Kidney (tissue), 13 donors: ENCODE measurements at regions not wholly inside any gene's neighbourhood (a gene's known extent, or its start where the extent isn't known, plus 50 kb on each side); places are given as distances from the start of the nearest gene placed in this dataset.

Experiments
- DNase-seq, 5 donors: peaks; one replicate each; pipeline ENCODE4 v3.0.0-alpha.2; 2013 to 2020
- FAIRE-seq: peaks from 2 replicates; lab custom pipeline; 2012; peaks lifted over from hg19 to GRCh38; lab: Jason Lieb, UNC
- H3K27ac ChIP-seq, 2 donors: one replicate each; pipeline ENCODE4 v1.7.0; 2013; ENCODE audit warnings: low read depth in 2 of 2, low read length in 2 of 2, inconsistent platforms in 1 of 2
- H3K27me3 ChIP-seq: one replicate; pipeline ENCODE4 v1.7.1; 2013; ENCODE audit warnings: low read length, inconsistent platforms; ENCODE audit not compliant: control insufficient read depth, insufficient read depth
- H3K36me3 ChIP-seq, 3 donors: one replicate each; pipeline versions ENCODE4 v1.7.0 to v1.7.1; 2013; ENCODE audit warnings: low read length in 3 of 3, control low read depth in 1 of 3, inconsistent platforms in 1 of 3; ENCODE audit not compliant: insufficient read depth in 3 of 3, control insufficient read depth in 2 of 3
- H3K4me1 ChIP-seq, 3 donors: one replicate each; pipeline versions ENCODE4 v1.7.0 to v1.7.1; 2013; ENCODE audit warnings: low read length in 3 of 3, inconsistent platforms in 1 of 3, low read depth in 1 of 3; ENCODE audit not compliant: control insufficient read depth in 2 of 3, insufficient read depth in 2 of 3
- H3K4me3 ChIP-seq, 3 donors: one replicate each; pipeline versions ENCODE4 v1.7.0 to v1.8.1; 2013; ENCODE audit warnings: low read length in 3 of 3, control low read depth in 1 of 3, inconsistent platforms in 1 of 3
- H3K9ac ChIP-seq, 3 donors: one replicate each; pipeline versions ENCODE4 v1.7.0 to v1.7.1; 2013; ENCODE audit warnings: low read length in 3 of 3, control low read depth in 1 of 3, inconsistent platforms in 1 of 3
- H3K9me3 ChIP-seq, 3 donors: one replicate each; pipeline versions ENCODE4 v1.7.0 to v1.7.1; 2013; ENCODE audit warnings: low read length in 3 of 3, control low read depth in 1 of 3, inconsistent platforms in 1 of 3; ENCODE audit not compliant: control insufficient read depth in 2 of 3, insufficient read depth in 1 of 3
- intact Hi-C: fragments of 100-400 bp; cut with DNase I; formaldehyde crosslinking; loops from one replicate; pipeline ENCODE4 v1.11.1; 2022
- TF ChIP-seq, protein P1 (sequence below): IDR thresholded peaks from 3 replicates; pipeline ENCODE4 v1.5.1; 2012; ENCODE audit warnings: mild to moderate bottlenecking, moderate library complexity, borderline replicate concordance; ENCODE audit not compliant: insufficient read depth; ENCODE audit errors: extremely low read depth
- donor health status: control.
- donor health status: control.
- donor health status: control.
- donor health status: control.
- donor health status: control.
- donor health status: DM: yes; HTN: yes; CAD: no.
- donor health status: Normal renal cell carcinoma (clear cell type).

- Histone ChIP-seq H3K4me3 (no peak overlapping the region), H3K27ac (peak overlapping the region in 1 of 2 donors; percentile 16), H3K9ac (no peak overlapping the region), H3K36me3 (no peaks in the 10 kb centered on the region), H3K9me3 (no peaks in the 10 kb centered on the region), H3K27me3 (no peaks in the 10 kb centered on the region), H3K4me1 (peaks cover 0 to 24% (median 4%) of the 10 kb centered on the region in 3 donors)
- TF ChIP-seq, protein P1, sequence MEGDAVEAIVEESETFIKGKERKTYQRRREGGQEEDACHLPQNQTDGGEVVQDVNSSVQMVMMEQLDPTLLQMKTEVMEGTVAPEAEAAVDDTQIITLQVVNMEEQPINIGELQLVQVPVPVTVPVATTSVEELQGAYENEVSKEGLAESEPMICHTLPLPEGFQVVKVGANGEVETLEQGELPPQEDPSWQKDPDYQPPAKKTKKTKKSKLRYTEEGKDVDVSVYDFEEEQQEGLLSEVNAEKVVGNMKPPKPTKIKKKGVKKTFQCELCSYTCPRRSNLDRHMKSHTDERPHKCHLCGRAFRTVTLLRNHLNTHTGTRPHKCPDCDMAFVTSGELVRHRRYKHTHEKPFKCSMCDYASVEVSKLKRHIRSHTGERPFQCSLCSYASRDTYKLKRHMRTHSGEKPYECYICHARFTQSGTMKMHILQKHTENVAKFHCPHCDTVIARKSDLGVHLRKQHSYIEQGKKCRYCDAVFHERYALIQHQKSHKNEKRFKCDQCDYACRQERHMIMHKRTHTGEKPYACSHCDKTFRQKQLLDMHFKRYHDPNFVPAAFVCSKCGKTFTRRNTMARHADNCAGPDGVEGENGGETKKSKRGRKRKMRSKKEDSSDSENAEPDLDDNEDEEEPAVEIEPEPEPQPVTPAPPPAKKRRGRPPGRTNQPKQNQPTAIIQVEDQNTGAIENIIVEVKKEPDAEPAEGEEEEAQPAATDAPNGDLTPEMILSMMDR, result no peak
- FAIRE-seq (no peak), DNase-seq (peak in 1 of 5 donors; percentile 41)
- intact Hi-C loops, result no loop called here
Observed at GRCh38 chr2:174664084-174664759, 66.6 kb upstream of the WIPF1 start.

DNA sequence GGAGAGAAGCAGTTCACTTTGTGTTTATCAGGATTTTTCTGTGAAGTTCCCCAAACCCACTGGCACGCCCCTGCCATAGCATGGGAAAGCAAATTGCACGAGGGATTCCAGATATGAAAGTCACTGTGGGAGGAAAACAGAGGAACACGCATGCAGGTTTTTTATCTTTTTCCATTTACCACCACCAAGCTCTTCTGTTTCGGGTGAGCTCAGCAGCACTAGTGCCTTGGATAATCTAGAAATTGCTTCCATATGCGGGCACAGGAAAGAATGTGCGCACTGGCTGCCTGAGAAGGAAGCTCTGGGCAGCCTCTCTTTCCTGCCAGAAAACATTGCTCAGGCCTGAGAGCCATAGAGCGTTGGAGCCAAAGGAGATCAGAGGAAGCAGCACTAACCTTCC is 65.9 kb upstream of the WIPF1 start:
- no peaks in the 10 kb centered on the region for H3K9me3 ChIP-seq
- H3K36me3 ChIP-seq, result no peaks in the 10 kb centered on the region
- FAIRE-seq (no peak), DNase-seq (no peak)
- peaks cover 0 to 24% (median 4%) of the 10 kb centered on the region in 3 donors for H3K4me1 ChIP-seq
- intact Hi-C loops, result no loop called here
- H3K4me3 ChIP-seq, result no peak overlapping the region
- no peak overlapping the region for H3K9ac ChIP-seq
- TF ChIP-seq, protein P1, result no peak
- H3K27me3 ChIP-seq, result no peaks in the 10 kb centered on the region
- H3K27ac ChIP-seq, result peak overlapping the region; percentile 16 to 25

GRCh38 chr2:174662859-174663258 is 65.3 kb upstream of the WIPF1 start:
- no peak for DNase-seq
- H3K9me3 ChIP-seq, result no peaks in the 10 kb centered on the region
- no peaks in the 10 kb centered on the region for H3K36me3 ChIP-seq
- intact Hi-C loops, result no loop called here
- TF ChIP-seq, protein P1, result no peak
- peaks cover 0 to 24% (median 3%) of the 10 kb centered on the region in 3 donors for H3K4me1 ChIP-seq
- H3K27me3 ChIP-seq, result no peaks in the 10 kb centered on the region
- H3K4me3 ChIP-seq, result no peak overlapping the region
- H3K9ac ChIP-seq, result no peak overlapping the region
- H3K27ac ChIP-seq, result peak overlapping the region in 1 of 2 donors; percentile 67
- no peak for FAIRE-seq
